Endodermal cell (in vitro differentiated cells): ENCODE measurements at regions not wholly inside any gene's neighbourhood (a gene's known extent, or its start where the extent isn't known, plus 50 kb on each side); places are given as distances from the start of the nearest gene placed in this dataset.

ENCODE experiments used
- DNase-seq: peaks from one replicate; pipeline ENCODE4 v3.0.0-alpha.2; 2017
- H3K27ac ChIP-seq: 2 replicates; pipeline ENCODE4 v1.5.1; 2013; ENCODE audit warnings: mild to moderate bottlenecking, low read depth, low read length, moderate library complexity
- H3K27me3 ChIP-seq: 2 replicates; pipeline ENCODE4 v1.6.1; 2013; ENCODE audit warnings: mild to moderate bottlenecking, low read length, moderate library complexity; ENCODE audit not compliant: insufficient read depth, control insufficient read depth, poor library complexity, severe bottlenecking
- H3K36me3 ChIP-seq: 2 replicates; pipeline ENCODE4 v1.7.0; 2013; ENCODE audit warnings: mild to moderate bottlenecking, low read length, moderate library complexity; ENCODE audit not compliant: control insufficient read depth, insufficient read depth
- H3K4me1 ChIP-seq: one replicate; pipeline ENCODE4 v1.7.0; 2013; ENCODE audit warnings: low read length; ENCODE audit not compliant: control insufficient read depth, insufficient read depth
- H3K4me3 ChIP-seq: 2 replicates; pipeline ENCODE4 v1.5.1; 2013; ENCODE audit warnings: mild to moderate bottlenecking, low read length, moderate library complexity
- H3K9ac ChIP-seq: 2 replicates; pipeline ENCODE4 v1.6.1; 2013; ENCODE audit warnings: mild to moderate bottlenecking, low read length, moderate library complexity; ENCODE audit not compliant: poor library complexity, severe bottlenecking; ENCODE audit errors: extremely low read depth
- H3K9me3 ChIP-seq: 2 replicates; pipeline ENCODE4 v1.6.1; 2013; ENCODE audit warnings: mild to moderate bottlenecking, low read length, moderate library complexity; ENCODE audit not compliant: control insufficient read depth
- H3K27ac Mint-ChIP-seq: 2 replicates; pipeline ENCODE4 v1.8.0; 2020; ENCODE audit warnings: mixed read lengths
- H3K27me3 Mint-ChIP-seq: 2 replicates; pipeline ENCODE4 v1.8.0; 2021; ENCODE audit warnings: mild to moderate bottlenecking, mixed read lengths; ENCODE audit not compliant: insufficient read depth
- H3K36me3 Mint-ChIP-seq: 2 replicates; pipeline ENCODE4 v1.8.0; 2020; ENCODE audit warnings: low read depth, mixed read lengths
- H3K4me1 Mint-ChIP-seq: 2 replicates; pipeline ENCODE4 v1.8.0; 2020; ENCODE audit warnings: mixed read lengths
- H3K4me3 Mint-ChIP-seq: 2 replicates; pipeline ENCODE4 v1.8.0; 2020; ENCODE audit warnings: mild to moderate bottlenecking, moderate library complexity, mixed read lengths
- H3K9me3 Mint-ChIP-seq: 2 replicates; pipeline ENCODE4 v1.8.0; 2020; ENCODE audit warnings: mild to moderate bottlenecking, mixed read lengths
- WGBS, 2 experiments: methylation state at CpG; one replicate each; pipeline versions ENCODE4 v1.1.5 to v1.1.7; 2013; ENCODE audit warnings: missing lambda C conversion rate in 2 of 2, mixed read lengths in 1 of 2; ENCODE audit not compliant: insufficient coverage in 1 of 2, insufficient read length in 1 of 2; 5-methylcytosine and 5-hydroxymethylcytosine counted together
- TF ChIP-seq, protein P1 (sequence below): fragments of 200-600 bp; sonication (generic); conservative IDR thresholded peaks from 2 replicates; pipeline ENCODE4 v1.5.0; 2021; ENCODE audit warnings: antibody characterized with exemption, mild to moderate bottlenecking

DNA sequence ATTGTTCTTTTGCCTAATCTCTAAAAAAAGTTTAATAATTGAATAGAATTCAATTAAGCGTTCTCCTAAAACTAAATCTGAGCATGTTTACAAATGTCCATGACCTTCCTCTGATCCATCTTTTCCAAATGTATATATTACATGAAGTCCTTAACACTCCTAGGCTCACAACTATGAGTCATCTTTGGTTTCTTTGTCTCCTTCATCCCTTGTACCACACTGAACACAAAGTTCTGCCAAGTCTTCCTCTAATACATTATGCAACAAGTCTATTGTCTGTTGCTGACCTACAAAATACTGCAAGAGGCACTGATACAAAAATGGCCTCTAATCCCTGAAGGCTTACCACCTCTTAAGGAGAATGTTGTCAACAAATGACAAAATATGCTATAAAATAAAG, 550.2 kb downstream of the PYDC2 start:
- H3K27ac ChIP-seq: no peak overlapping the region
- TF ChIP-seq, protein P1, sequence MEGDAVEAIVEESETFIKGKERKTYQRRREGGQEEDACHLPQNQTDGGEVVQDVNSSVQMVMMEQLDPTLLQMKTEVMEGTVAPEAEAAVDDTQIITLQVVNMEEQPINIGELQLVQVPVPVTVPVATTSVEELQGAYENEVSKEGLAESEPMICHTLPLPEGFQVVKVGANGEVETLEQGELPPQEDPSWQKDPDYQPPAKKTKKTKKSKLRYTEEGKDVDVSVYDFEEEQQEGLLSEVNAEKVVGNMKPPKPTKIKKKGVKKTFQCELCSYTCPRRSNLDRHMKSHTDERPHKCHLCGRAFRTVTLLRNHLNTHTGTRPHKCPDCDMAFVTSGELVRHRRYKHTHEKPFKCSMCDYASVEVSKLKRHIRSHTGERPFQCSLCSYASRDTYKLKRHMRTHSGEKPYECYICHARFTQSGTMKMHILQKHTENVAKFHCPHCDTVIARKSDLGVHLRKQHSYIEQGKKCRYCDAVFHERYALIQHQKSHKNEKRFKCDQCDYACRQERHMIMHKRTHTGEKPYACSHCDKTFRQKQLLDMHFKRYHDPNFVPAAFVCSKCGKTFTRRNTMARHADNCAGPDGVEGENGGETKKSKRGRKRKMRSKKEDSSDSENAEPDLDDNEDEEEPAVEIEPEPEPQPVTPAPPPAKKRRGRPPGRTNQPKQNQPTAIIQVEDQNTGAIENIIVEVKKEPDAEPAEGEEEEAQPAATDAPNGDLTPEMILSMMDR: no peak
- H3K27me3 ChIP-seq: no peaks in the 10 kb centered on the region
- H3K4me1 ChIP-seq: no peaks in the 10 kb centered on the region
- Mint-ChIP-seq H3K27ac (no peak overlapping the region), H3K9me3 (peaks cover 11% of the 10 kb centered on the region), H3K4me3 (no peak overlapping the region), H3K27me3 (no peaks in the 10 kb centered on the region), H3K36me3 (peaks cover 4% of the 10 kb centered on the region), H3K4me1 (no peaks in the 10 kb centered on the region)
- WGBS, 2 experiments: 89 to 100% methylated on average over 1 of the region's 1 CpG
- no peak overlapping the region for H3K9ac ChIP-seq
- no peak for DNase-seq
- H3K4me3 ChIP-seq: no peak overlapping the region
- H3K36me3 ChIP-seq: no peaks in the 10 kb centered on the region
- H3K9me3 ChIP-seq: no peaks in the 10 kb centered on the region

DNA sequence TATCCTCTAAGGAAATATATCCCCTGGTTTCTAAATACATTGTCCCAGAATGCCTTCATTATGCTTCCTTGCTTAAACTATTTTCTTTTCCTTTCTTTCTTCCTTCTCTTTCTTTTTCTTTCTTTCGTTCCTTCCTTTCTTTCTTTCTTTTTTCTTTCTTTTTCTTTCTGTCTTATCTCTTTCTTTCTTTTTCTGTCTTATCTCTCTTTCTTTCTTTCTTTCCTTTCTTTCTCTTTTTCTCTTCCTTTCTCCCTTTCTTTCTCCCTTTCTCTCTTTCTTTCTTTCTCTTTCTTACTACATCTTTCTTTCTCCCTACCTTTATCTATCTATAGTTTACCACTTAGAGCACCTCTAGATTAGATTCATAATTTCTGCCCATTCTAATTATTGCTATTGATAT, 552.1 kb downstream of the PYDC2 start:
- no peak overlapping the region for H3K4me3 ChIP-seq
- no peaks in the 10 kb centered on the region for H3K4me1 ChIP-seq
- Mint-ChIP-seq H3K4me1 (no peaks in the 10 kb centered on the region), H3K36me3 (peaks cover 7% of the 10 kb centered on the region), H3K27me3 (no peaks in the 10 kb centered on the region), H3K27ac (no peak overlapping the region), H3K9me3 (peaks cover 16% of the 10 kb centered on the region), H3K4me3 (no peak overlapping the region)
- no peak for DNase-seq
- 88 to 100% methylated on average over 1 of the region's 1 CpG for WGBS, 2 experiments
- TF ChIP-seq, protein P1: no peak
- no peaks in the 10 kb centered on the region for H3K36me3 ChIP-seq
- H3K9ac ChIP-seq: no peak overlapping the region
- H3K27ac ChIP-seq: no peak overlapping the region
- H3K27me3 ChIP-seq: no peaks in the 10 kb centered on the region
- H3K9me3 ChIP-seq: no peaks in the 10 kb centered on the region

DNA sequence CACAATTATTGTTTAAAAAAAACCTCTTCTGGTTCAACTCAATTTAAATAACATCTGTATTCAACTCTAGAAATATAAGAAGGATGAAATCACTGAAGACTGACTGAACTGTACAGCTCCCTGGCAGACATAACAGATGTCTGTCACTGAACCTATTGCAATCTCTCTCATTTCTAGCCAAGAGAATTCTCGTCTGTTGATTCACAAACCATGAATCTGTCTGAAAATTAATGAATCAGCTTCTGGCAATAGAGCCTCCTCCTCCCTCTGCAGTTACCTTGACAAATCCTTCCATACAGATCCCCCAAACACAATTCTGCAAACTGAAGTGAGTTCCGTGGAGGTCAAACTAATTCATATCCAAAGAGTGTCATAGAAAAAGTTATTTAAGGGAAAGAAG, 561.4 kb downstream of the PYDC2 start:
- peaks cover 15% of the 10 kb centered on the region for H3K9me3 ChIP-seq
- peaks cover 13% of the 10 kb centered on the region for H3K4me1 Mint-ChIP-seq
- 86 to 100% methylated on average over 1 of the region's 2 CpGs for WGBS, 2 experiments

More for the DNA sequence above, 561.4 kb downstream of the PYDC2 start:
- no peak for DNase-seq
- TF ChIP-seq, protein P1: no peak
- Histone ChIP-seq H3K4me1 (peaks cover 5% of the 10 kb centered on the region), H3K36me3 (no peaks in the 10 kb centered on the region), H3K27ac (no peak overlapping the region), H3K27me3 (no peaks in the 10 kb centered on the region), H3K4me3 (no peak overlapping the region), H3K9ac (no peak overlapping the region)
- H3K27me3 Mint-ChIP-seq: no peaks in the 10 kb centered on the region
- H3K27ac Mint-ChIP-seq: no peak overlapping the region
- H3K9me3 Mint-ChIP-seq: peaks cover 9% of the 10 kb centered on the region
- H3K36me3 Mint-ChIP-seq: peaks cover 4% of the 10 kb centered on the region
- no peak overlapping the region for H3K4me3 Mint-ChIP-seq
